ENCODE measurements at regions not wholly inside any gene's neighbourhood (a gene's known extent, or its start where the extent isn't known, plus 50 kb on each side); places are given as distances from the start of the nearest gene placed in this dataset.

- TF ChIP-seq CTCF (IDR thresholded peaks at IDR 0.05; ENCODE audit: borderline replicate concordance, extremely low read depth, low read length, poor library complexity, severe bottlenecking): no peak
- TF ChIP-seq EZH2 (IDR thresholded peaks at IDR 0.05; ENCODE audit: borderline replicate concordance, low read depth, low read length, severe bottlenecking): no peak
Observed at GRCh38 chr18:78871618-78872017, 108.0 kb upstream of the SALL3 start.

All from DND-41 (cell line).